ENCODE measurements at regions not wholly inside any gene's neighbourhood (a gene's known extent, or its start where the extent isn't known, plus 50 kb on each side); places are given as distances from the start of the nearest gene placed in this dataset.
"Not testable (repeated sequence)": the region's sequence is repeated elsewhere in the genome, so short reads cannot be mapped to it uniquely, and the experiment has no call there.

- DNase-seq (ENCODE audit: low read depth), result no peak
- TF ChIP-seq CTCF (IDR thresholded peaks at IDR 0.05; ENCODE audit: insufficient read depth, low read depth, low read length, missing control alignments), result no peak
- no peak overlapping the region for H3K4me3 ChIP-seq (ENCODE audit: low read depth, low read length)
Observed at GRCh38 chr4:81304871-81305270, 89.8 kb upstream of the PRKG2 start.

GRCh38 chr4:81300352-81300751, 85.3 kb upstream of the PRKG2 start:
- not testable (repeated sequence) for H3K4me3 ChIP-seq (ENCODE audit: low read depth, low read length); DNase-seq (ENCODE audit: low read depth)

GRCh38 chr4:81290813-81291212, 75.8 kb upstream of the PRKG2 start:
- TF ChIP-seq CTCF (IDR thresholded peaks at IDR 0.05; ENCODE audit: insufficient read depth, low read depth, low read length, missing control alignments), result no peak
- DNase-seq (ENCODE audit: low read depth), result no peak
- no peak overlapping the region for H3K4me3 ChIP-seq (ENCODE audit: low read depth, low read length)

GRCh38 chr4:81287101-81287500, 72.1 kb upstream of the PRKG2 start:
- TF ChIP-seq CTCF (IDR thresholded peaks at IDR 0.05; ENCODE audit: insufficient read depth, low read depth, low read length, missing control alignments), result no peak
- DNase-seq (ENCODE audit: low read depth), result no peak
- H3K4me3 ChIP-seq (ENCODE audit: low read depth, low read length), result no peak overlapping the region

- H3K4me3 ChIP-seq (ENCODE audit: low read depth, low read length), result no peak overlapping the region
- TF ChIP-seq CTCF (IDR thresholded peaks at IDR 0.05; ENCODE audit: insufficient read depth, low read depth, low read length, missing control alignments), result no peak
- DNase-seq (ENCODE audit: low read depth), result no peak
Observed at GRCh38 chr4:81282131-81282530, 67.1 kb upstream of the PRKG2 start.

GRCh38 chr4:81274460-81274859, 59.4 kb upstream of the PRKG2 start:
- DNase-seq (ENCODE audit: low read depth), result no peak
- no peak for TF ChIP-seq CTCF (IDR thresholded peaks at IDR 0.05; ENCODE audit: insufficient read depth, low read depth, low read length, missing control alignments)
- H3K4me3 ChIP-seq (ENCODE audit: low read depth, low read length), result no peak overlapping the region

- H3K4me3 ChIP-seq (ENCODE audit: low read depth, low read length), result no peak overlapping the region
- TF ChIP-seq CTCF (IDR thresholded peaks at IDR 0.05; ENCODE audit: insufficient read depth, low read depth, low read length, missing control alignments), result no peak
- DNase-seq (ENCODE audit: low read depth), result no peak
Observed at GRCh38 chr4:81272671-81273070, 57.6 kb upstream of the PRKG2 start.

Data from GM12865 (cell line).